Panc1 (cell line): ENCODE measurements at regions not wholly inside any gene's neighbourhood (a gene's known extent, or its start where the extent isn't known, plus 50 kb on each side); places are given as distances from the start of the nearest gene placed in this dataset.

ENCODE experiments used
- CTCF ChIP-seq: fragments of 450-650 bp; IDR thresholded peaks from 2 replicates; pipeline ENCODE4 v1.5.1; 2017; ENCODE audit warnings: mild to moderate bottlenecking
- POLR2AphosphoS5 ChIP-seq: IDR thresholded peaks from 2 replicates; pipeline ENCODE4 v1.6.1; 2012; ENCODE audit warnings: mild to moderate bottlenecking, low read depth, low read length, moderate library complexity
- REST ChIP-seq, 2 experiments: IDR thresholded peaks; 2 replicates each; pipeline ENCODE4 v1.6.1; 2011 to 2012; ENCODE audit warnings: low read depth in 2 of 2, control low read depth in 1 of 2, low read length in 1 of 2, mild to moderate bottlenecking in 1 of 2, moderate library complexity in 1 of 2; ENCODE audit not compliant: insufficient read depth in 1 of 2
- SIN3A ChIP-seq: IDR thresholded peaks from 2 replicates; pipeline ENCODE4 v1.6.1; 2012; ENCODE audit warnings: low read depth, mild to moderate bottlenecking, low read length, moderate library complexity, borderline replicate concordance; ENCODE audit not compliant: insufficient read depth
- TCF7L2 ChIP-seq: IDR thresholded peaks from 2 replicates; pipeline ENCODE4 v1.6.1; 2011; ENCODE audit warnings: mild to moderate bottlenecking, low read depth, low read length, inconsistent platforms

- TF ChIP-seq POLR2AphosphoS5 (no peak), CTCF (no peak), SIN3A (no peak), REST (IDR thresholded peaks at IDR 0.05; ENCODE audit: insufficient read depth in 1 of 2, low read depth in 2 of 2, low read length in 1 of 2) (no peak), TCF7L2 (no peak)
These were observed 75.5 kb downstream of the MRPL46 start for GRCh38 chr15:88391700-88392099.
